ENCODE measurements at regions not wholly inside any gene's neighbourhood (a gene's known extent, or its start where the extent isn't known, plus 50 kb on each side); places are given as distances from the start of the nearest gene placed in this dataset.

- no peak for TF ChIP-seq POLR2A (IDR thresholded peaks at IDR 0.05)
- no peak for TF ChIP-seq CTCF (IDR thresholded peaks at IDR 0.05)
- TF ChIP-seq POLR2AphosphoS5 (IDR thresholded peaks at IDR 0.05): no peak
- no peak for TF ChIP-seq EP300 (IDR thresholded peaks at IDR 0.05)
These were observed 126.6 kb upstream of the CACNA1E start for GRCh38 chr1:181356505-181357340.

Data from suprapubic skin (tissue), 4 donors.